ENCODE measurements at regions not wholly inside any gene's neighbourhood (a gene's known extent, or its start where the extent isn't known, plus 50 kb on each side); places are given as distances from the start of the nearest gene placed in this dataset.
A peak's percentile ranks its signal among the peaks of the same experiment; 100 is the strongest.

- H3K36me3 ChIP-seq = no peaks in the 10 kb centered on the region
- no peak for DNase-seq
- no peaks in the 10 kb centered on the region for H3K27me3 ChIP-seq
- no peaks in the 10 kb centered on the region for H3K4me1 ChIP-seq
- H3K27ac ChIP-seq = no peak overlapping the region
- no peaks in the 10 kb centered on the region for H3K9me3 ChIP-seq (replicated peaks)
- no peak overlapping the region for H3K4me3 ChIP-seq
Observed at GRCh38 chr5:104817127-104817526, 1254.5 kb upstream of the NUDT12 start.

DNA sequence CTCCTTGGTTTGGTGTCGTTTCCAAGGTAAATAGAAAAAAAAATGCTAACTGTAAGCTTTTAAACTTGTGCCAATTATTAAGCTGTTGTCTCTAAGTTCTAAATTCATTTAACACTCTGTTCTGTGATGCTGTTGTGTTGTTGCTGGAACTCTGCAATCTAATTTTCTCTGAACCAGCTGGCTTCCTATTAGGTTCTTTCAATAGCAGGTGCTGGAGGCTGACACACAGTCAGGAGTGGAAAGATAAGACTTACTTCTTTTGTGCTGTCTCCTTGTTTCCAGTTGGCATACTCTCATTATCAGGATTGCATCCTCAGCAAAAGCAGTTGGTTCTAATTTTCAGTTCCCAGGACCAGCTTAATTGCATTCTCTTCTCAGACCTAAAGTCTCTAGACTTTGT is 1252.6 kb upstream of the NUDT12 start:
- H3K27me3 ChIP-seq = no peaks in the 10 kb centered on the region
- no peak for DNase-seq
- H3K36me3 ChIP-seq = no peaks in the 10 kb centered on the region
- no peaks in the 10 kb centered on the region for H3K9me3 ChIP-seq (replicated peaks)
- H3K4me1 ChIP-seq = no peaks in the 10 kb centered on the region
- no peak overlapping the region for H3K4me3 ChIP-seq
- H3K27ac ChIP-seq = no peak overlapping the region

- H3K4me1 ChIP-seq = 0 out of 2 replicates have a peak, but pooled peaks cover 8% of the 10 kb centered on the region
- H3K9me3 ChIP-seq (replicated peaks) = no peaks in the 10 kb centered on the region
- no peak overlapping the region for H3K27ac ChIP-seq
- no peaks in the 10 kb centered on the region for H3K27me3 ChIP-seq
- no peak overlapping the region for H3K4me3 ChIP-seq
- peak in 1 of 2 experiments; percentile 3 for DNase-seq
- H3K36me3 ChIP-seq = no peaks in the 10 kb centered on the region
Observed at GRCh38 chr5:104800440-104801048, 1238.0 kb upstream of the NUDT12 start.

GRCh38 chr5:104793755-104794080 is 1231.1 kb upstream of the NUDT12 start:
- Histone ChIP-seq H3K4me1 (peaks cover 8% of the 10 kb centered on the region; the same call in 1 of the 2 replicates), H3K27me3 (no peaks in the 10 kb centered on the region), H3K9me3 (replicated peaks) (no peaks in the 10 kb centered on the region), H3K4me3 (no peak overlapping the region), H3K36me3 (no peaks in the 10 kb centered on the region), H3K27ac (no peak overlapping the region)
- DNase-seq = no peak

DNA sequence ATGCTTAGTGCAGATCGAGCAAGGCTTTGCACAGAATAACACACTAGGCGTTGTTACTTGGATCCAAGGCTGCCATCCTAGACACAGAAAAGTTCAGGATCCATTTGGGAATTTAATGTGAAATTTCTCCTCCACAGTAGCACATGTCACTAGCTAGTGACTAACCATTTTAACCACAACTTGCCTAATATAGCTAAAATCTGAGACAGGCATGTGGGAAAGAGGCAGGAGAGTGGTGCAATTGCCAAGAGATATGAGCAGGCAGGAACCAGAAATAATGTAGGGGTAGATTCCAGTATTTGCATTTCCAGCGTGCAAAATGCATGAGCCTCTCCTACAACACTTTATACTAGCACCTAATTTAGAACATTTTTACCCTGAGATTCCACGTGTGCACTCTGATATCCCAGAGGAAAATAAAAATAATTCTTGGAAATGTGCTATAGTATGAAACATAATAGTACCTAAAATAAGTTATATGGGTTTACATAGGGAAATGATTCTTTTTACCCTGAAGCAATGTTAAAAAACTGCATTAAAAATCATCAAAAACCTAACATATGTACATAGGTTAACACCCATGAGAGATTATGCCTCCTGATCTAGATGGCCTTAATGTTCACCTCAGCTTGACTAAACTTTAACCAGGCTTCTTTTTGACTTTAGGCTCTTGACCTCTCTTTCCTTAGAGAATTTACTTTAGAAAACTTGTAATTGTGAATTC is 1230.6 kb upstream of the NUDT12 start:
- H3K36me3 ChIP-seq = no peaks in the 10 kb centered on the region
- H3K4me3 ChIP-seq = no peak overlapping the region
- peaks cover 6% of the 10 kb centered on the region; the same call in 1 of the 2 replicates for H3K4me1 ChIP-seq
- H3K9me3 ChIP-seq (replicated peaks) = no peaks in the 10 kb centered on the region
- H3K27ac ChIP-seq = no peak overlapping the region
- DNase-seq = no peak
- H3K27me3 ChIP-seq = no peaks in the 10 kb centered on the region

DNA sequence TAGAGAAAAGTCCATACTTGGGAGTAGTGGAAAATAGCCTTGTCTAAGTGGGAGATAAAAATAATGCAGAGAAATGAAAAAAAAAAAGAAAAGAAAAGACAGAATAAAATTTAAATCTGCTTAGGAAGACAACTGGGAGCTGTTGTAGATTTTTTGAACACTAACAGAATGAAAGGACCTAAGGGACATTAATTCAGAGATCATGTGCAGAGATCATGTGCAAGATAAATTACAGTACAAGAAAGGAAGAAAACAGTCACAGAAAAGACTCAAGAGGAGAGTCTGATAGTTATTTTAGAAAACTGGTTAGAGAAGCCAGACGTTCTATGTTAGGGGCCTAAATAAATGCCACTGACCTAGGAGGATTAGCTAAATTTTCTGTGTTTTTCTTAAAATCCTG is 1226.8 kb upstream of the NUDT12 start:
- H3K9me3 ChIP-seq (replicated peaks) = no peaks in the 10 kb centered on the region

DNA sequence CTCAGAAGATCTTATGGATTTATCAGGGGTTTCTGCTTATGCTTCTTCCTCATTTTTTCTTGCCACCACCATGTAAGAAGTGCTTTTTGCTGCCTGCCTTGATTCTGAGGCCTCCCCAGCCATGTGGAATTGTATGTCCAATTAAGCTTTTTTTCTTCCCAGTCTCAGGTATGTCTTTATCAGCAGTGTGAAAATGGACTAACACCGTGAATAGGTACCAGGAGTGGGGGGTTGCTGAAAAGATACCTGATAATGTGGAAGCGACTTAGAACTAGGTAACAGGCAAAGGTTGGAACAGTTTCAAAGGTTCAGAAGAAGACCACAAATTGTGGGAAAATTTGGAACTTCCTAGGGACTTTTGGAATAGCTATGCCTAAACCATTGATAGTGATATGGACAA is 1222.5 kb upstream of the NUDT12 start:
- Histone ChIP-seq H3K27me3 (no peaks in the 10 kb centered on the region), H3K27ac (no peak overlapping the region), H3K4me1 (no peaks in the 10 kb centered on the region), H3K36me3 (no peaks in the 10 kb centered on the region), H3K4me3 (no peak overlapping the region), H3K9me3 (replicated peaks) (no peaks in the 10 kb centered on the region; the same call in 1 of the 2 replicates)
- DNase-seq = no peak

More for the DNA sequence above, 1226.8 kb upstream of the NUDT12 start:
- Histone ChIP-seq H3K27me3 (no peaks in the 10 kb centered on the region), H3K36me3 (no peaks in the 10 kb centered on the region), H3K4me3 (no peak overlapping the region), H3K27ac (no peak overlapping the region), H3K4me1 (no peaks in the 10 kb centered on the region; the same call in 1 of the 2 replicates)
- no peak for DNase-seq

GRCh38 chr5:104774372-104774771 is 1211.8 kb upstream of the NUDT12 start:
- Histone ChIP-seq H3K9me3 (replicated peaks) (no peaks in the 10 kb centered on the region), H3K27me3 (no peaks in the 10 kb centered on the region), H3K4me3 (no peak overlapping the region), H3K4me1 (no peaks in the 10 kb centered on the region), H3K36me3 (no peaks in the 10 kb centered on the region), H3K27ac (no peak overlapping the region)
- DNase-seq = no peak

GRCh38 chr5:104764197-104764596 is 1201.6 kb upstream of the NUDT12 start:
- no peak overlapping the region for H3K27ac ChIP-seq
- H3K27me3 ChIP-seq = no peaks in the 10 kb centered on the region
- H3K4me3 ChIP-seq = no peak overlapping the region
- no peaks in the 10 kb centered on the region for H3K4me1 ChIP-seq
- no peaks in the 10 kb centered on the region for H3K9me3 ChIP-seq (replicated peaks)
- no peak for DNase-seq
- no peaks in the 10 kb centered on the region for H3K36me3 ChIP-seq

DNA sequence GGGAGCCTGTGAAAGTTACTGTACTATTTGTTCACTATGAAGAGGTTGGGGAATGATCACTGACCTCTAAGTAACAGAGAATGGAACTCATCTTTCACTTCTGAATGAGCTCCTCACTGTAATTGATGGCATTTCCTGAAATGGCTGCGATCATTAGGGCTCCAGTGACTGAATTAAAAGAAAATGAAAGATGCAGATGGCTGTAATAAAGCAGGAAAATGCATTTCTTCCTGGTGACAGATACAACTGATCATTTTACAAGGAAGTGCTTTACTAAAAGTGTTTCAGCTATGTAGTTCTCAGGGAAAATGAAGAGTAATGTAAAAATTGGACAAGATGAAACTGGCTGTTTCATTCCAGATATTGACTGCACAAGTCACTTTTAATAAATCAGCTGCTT is 1200.6 kb upstream of the NUDT12 start:
- no peaks in the 10 kb centered on the region for H3K9me3 ChIP-seq (replicated peaks)
- no peak overlapping the region for H3K4me3 ChIP-seq
- no peaks in the 10 kb centered on the region for H3K4me1 ChIP-seq
- no peaks in the 10 kb centered on the region for H3K36me3 ChIP-seq
- no peak overlapping the region for H3K27ac ChIP-seq
- no peaks in the 10 kb centered on the region for H3K27me3 ChIP-seq
- no peak for DNase-seq

DNA sequence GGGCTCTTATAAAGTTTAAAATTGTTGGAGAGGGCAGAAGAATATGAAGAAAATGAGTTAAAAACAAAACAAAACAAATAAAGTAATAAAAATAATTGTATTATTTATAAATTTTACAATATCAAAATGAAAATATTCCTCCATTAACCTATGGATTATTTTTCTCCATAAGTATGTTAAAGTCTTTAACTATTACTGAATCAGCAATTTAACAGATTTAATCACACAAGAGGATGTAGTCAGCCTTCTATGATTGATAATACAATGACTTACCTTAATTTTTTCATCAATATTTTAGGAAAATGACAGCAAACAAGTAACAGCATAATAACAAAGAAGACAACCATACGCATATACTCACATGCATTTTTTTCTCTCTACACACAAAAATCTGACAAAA is 1195.3 kb upstream of the NUDT12 start:
- H3K4me3 ChIP-seq = no peak overlapping the region
- no peak overlapping the region for H3K27ac ChIP-seq
- H3K4me1 ChIP-seq = peaks cover 10% of the 10 kb centered on the region
- H3K27me3 ChIP-seq = no peaks in the 10 kb centered on the region
- no peak for DNase-seq
- no peaks in the 10 kb centered on the region for H3K9me3 ChIP-seq (replicated peaks)
- no peaks in the 10 kb centered on the region for H3K36me3 ChIP-seq

- no peak for DNase-seq
- H3K27ac ChIP-seq = no peak overlapping the region
Observed at GRCh38 chr5:104755806-104756205, 1193.2 kb upstream of the NUDT12 start.

GRCh38 chr5:104754311-104754995 is 1191.9 kb upstream of the NUDT12 start:
- no peak overlapping the region for H3K4me3 ChIP-seq
- H3K36me3 ChIP-seq = no peaks in the 10 kb centered on the region
- no peaks in the 10 kb centered on the region for H3K27me3 ChIP-seq
- peaks cover 10% of the 10 kb centered on the region for H3K4me1 ChIP-seq
- peak overlapping the region; percentile 24; the same call in 1 of the 2 replicates for H3K27ac ChIP-seq
- no peaks in the 10 kb centered on the region for H3K9me3 ChIP-seq (replicated peaks)
- peak; percentile 54 to 75 for DNase-seq

More at GRCh38 chr5:104755806-104756205, 1193.2 kb upstream of the NUDT12 start:
- Histone ChIP-seq H3K9me3 (replicated peaks) (no peaks in the 10 kb centered on the region), H3K4me1 (peaks cover 10% of the 10 kb centered on the region), H3K27me3 (no peaks in the 10 kb centered on the region), H3K4me3 (no peak overlapping the region), H3K36me3 (no peaks in the 10 kb centered on the region)

- Histone ChIP-seq H3K27me3 (no peaks in the 10 kb centered on the region), H3K27ac (no peak overlapping the region), H3K4me1 (peaks cover 10% of the 10 kb centered on the region), H3K4me3 (no peak overlapping the region), H3K36me3 (no peaks in the 10 kb centered on the region), H3K9me3 (replicated peaks) (no peaks in the 10 kb centered on the region; the same call in 1 of the 2 replicates)
- no peak for DNase-seq
Observed at GRCh38 chr5:104751969-104752368, 1189.4 kb upstream of the NUDT12 start.

GRCh38 chr5:104739905-104740304 is 1177.3 kb upstream of the NUDT12 start:
- Histone ChIP-seq H3K36me3 (no peaks in the 10 kb centered on the region), H3K4me3 (no peak overlapping the region), H3K4me1 (no peaks in the 10 kb centered on the region), H3K9me3 (replicated peaks) (0 out of 2 replicates have a peak, but pooled peaks cover 2% of the 10 kb centered on the region), H3K27ac (no peak overlapping the region), H3K27me3 (no peaks in the 10 kb centered on the region)
- no peak for DNase-seq

Measured in SJCRH30 (cell line).